HG03575 (cell line): ENCODE measurements at regions not wholly inside any gene's neighbourhood (a gene's known extent, or its start where the extent isn't known, plus 50 kb on each side); places are given as distances from the start of the nearest gene placed in this dataset.

Source experiments
- ATAC-seq: cut with Tn5 transposase; IDR thresholded peaks from one replicate; pipeline ENCODE4 v1.9.1; 2021; ENCODE audit not compliant: unreplicated experiment, insufficient number of reproducible peaks, low FRiP score; ENCODE audit errors: extremely low read depth

GRCh38 chr3:22475665-22476240 is 724.7 kb upstream of the ZNF385D start:
- no peak for ATAC-seq

- no peak for ATAC-seq
Measured at GRCh38 chr3:22476976-22477375, 726.0 kb upstream of the ZNF385D start.

- no peak for ATAC-seq
Measured at GRCh38 chr3:22485954-22486353, 717.2 kb upstream of the UBE2E2 start.

- no peak for ATAC-seq
Measured at GRCh38 chr3:22490747-22491146, 712.4 kb upstream of the UBE2E2 start.

GRCh38 chr3:22491344-22491743 is 711.8 kb upstream of the UBE2E2 start:
- no peak for ATAC-seq

GRCh38 chr3:22492342-22492741 is 710.8 kb upstream of the UBE2E2 start:
- ATAC-seq = no peak

GRCh38 chr3:22495241-22495640 is 707.9 kb upstream of the UBE2E2 start:
- no peak for ATAC-seq

GRCh38 chr3:22495791-22496190 is 707.3 kb upstream of the UBE2E2 start:
- ATAC-seq = no peak

GRCh38 chr3:22496641-22497040 is 706.5 kb upstream of the UBE2E2 start:
- no peak for ATAC-seq

GRCh38 chr3:22506871-22507270 is 696.3 kb upstream of the UBE2E2 start:
- ATAC-seq = no peak

- ATAC-seq = no peak
Measured at GRCh38 chr3:22507709-22508108, 695.4 kb upstream of the UBE2E2 start.

- no peak for ATAC-seq
Measured at GRCh38 chr3:22523925-22524324, 679.2 kb upstream of the UBE2E2 start.

- ATAC-seq = no peak
Measured at GRCh38 chr3:22526266-22526837, 676.8 kb upstream of the UBE2E2 start.

- no peak for ATAC-seq
Measured at GRCh38 chr3:22536541-22536940, 666.6 kb upstream of the UBE2E2 start.

GRCh38 chr3:22537560-22537959 is 665.6 kb upstream of the UBE2E2 start:
- no peak for ATAC-seq

GRCh38 chr3:22542311-22542710 is 660.8 kb upstream of the UBE2E2 start:
- no peak for ATAC-seq

GRCh38 chr3:22555753-22556435 is 647.2 kb upstream of the UBE2E2 start:
- no peak for ATAC-seq

- no peak for ATAC-seq
Measured at GRCh38 chr3:22565393-22565792, 637.7 kb upstream of the UBE2E2 start.

GRCh38 chr3:22568285-22568684 is 634.8 kb upstream of the UBE2E2 start:
- no peak for ATAC-seq

GRCh38 chr3:22569570-22569969 is 633.6 kb upstream of the UBE2E2 start:
- no peak for ATAC-seq

GRCh38 chr3:22581007-22581406 is 622.1 kb upstream of the UBE2E2 start:
- ATAC-seq = no peak
